Ascending aorta (tissue), 2 donors: ENCODE measurements at regions not wholly inside any gene's neighbourhood (a gene's known extent, or its start where the extent isn't known, plus 50 kb on each side); places are given as distances from the start of the nearest gene placed in this dataset.

Experiments
- DNase-seq, 2 donors: peaks; one replicate each; pipeline ENCODE4 v3.0.0-alpha.2; 2019; ENCODE audit warnings: low spot score in 2 of 2
- H3K27ac ChIP-seq, 2 donors: fragments of 200-600 bp; sonication (generic); one replicate each; pipeline ENCODE4 v1.5.1; 2016 to 2017; ENCODE audit warnings: mild to moderate bottlenecking in 1 of 2
- H3K27me3 ChIP-seq: fragments of 200-600 bp; sonication (generic); one replicate; pipeline ENCODE4 v1.5.1; 2017
- H3K36me3 ChIP-seq, 2 donors: fragments of 200-600 bp; sonication (generic); one replicate each; pipeline ENCODE4 v1.5.1; 2016
- H3K4me1 ChIP-seq, 2 donors: fragments of 200-600 bp; sonication (generic); one replicate each; pipeline ENCODE4 v1.5.1; 2016 to 2017; ENCODE audit warnings: mild to moderate bottlenecking in 1 of 2
- H3K4me3 ChIP-seq, 2 donors: fragments of 200-600 bp; sonication (generic); one replicate each; pipeline ENCODE4 v1.5.1; 2016 to 2017; ENCODE audit warnings: mild to moderate bottlenecking in 1 of 2
- H3K9me3 ChIP-seq, 2 donors: fragments of 200-600 bp; sonication (generic); one replicate each; pipeline ENCODE4 v1.5.1; 2016
- intact Hi-C: fragments of 100-400 bp; cut with DNase I; formaldehyde crosslinking; loops from one replicate; pipeline ENCODE4 v1.15.1; 2023
- TF ChIP-seq, protein P1 (sequence below), 3 experiments: fragments of 200-600 bp in 2 of 3; fragments of 450-650 bp in 1 of 3; sonication (generic) in 2 of 3; IDR thresholded peaks; one replicate each; pipeline ENCODE4 v1.5.1; 2016 to 2019; ENCODE audit warnings: antibody characterized with exemption in 3 of 3, mild to moderate bottlenecking in 1 of 3, moderate library complexity in 1 of 3

DNA sequence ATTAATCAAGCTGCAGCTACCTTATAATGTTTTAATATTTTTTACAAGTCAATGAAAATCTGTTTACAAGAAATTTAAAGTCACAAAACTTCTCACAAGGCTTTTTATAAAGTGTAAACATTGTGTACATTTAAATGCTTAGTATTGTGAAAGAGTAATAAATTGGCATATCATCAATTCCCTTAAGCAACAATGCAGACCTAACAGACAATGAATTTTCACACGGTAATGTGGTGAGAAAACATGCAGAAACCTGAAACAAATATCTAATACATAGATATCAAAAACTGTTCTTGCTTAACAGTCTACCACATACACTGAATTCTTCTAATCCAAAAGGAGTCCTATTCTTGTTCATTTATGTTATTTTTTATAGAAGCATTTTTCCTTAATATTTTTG lies 220.7 kb downstream of the CRPPA start:
- no peaks in the 10 kb centered on the region for H3K27me3 ChIP-seq
- no peak for DNase-seq
- H3K9me3 ChIP-seq = no peaks in the 10 kb centered on the region
- H3K27ac ChIP-seq = no peak overlapping the region
- H3K4me1 ChIP-seq = no peaks in the 10 kb centered on the region
- TF ChIP-seq, protein P1, sequence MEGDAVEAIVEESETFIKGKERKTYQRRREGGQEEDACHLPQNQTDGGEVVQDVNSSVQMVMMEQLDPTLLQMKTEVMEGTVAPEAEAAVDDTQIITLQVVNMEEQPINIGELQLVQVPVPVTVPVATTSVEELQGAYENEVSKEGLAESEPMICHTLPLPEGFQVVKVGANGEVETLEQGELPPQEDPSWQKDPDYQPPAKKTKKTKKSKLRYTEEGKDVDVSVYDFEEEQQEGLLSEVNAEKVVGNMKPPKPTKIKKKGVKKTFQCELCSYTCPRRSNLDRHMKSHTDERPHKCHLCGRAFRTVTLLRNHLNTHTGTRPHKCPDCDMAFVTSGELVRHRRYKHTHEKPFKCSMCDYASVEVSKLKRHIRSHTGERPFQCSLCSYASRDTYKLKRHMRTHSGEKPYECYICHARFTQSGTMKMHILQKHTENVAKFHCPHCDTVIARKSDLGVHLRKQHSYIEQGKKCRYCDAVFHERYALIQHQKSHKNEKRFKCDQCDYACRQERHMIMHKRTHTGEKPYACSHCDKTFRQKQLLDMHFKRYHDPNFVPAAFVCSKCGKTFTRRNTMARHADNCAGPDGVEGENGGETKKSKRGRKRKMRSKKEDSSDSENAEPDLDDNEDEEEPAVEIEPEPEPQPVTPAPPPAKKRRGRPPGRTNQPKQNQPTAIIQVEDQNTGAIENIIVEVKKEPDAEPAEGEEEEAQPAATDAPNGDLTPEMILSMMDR (IDR thresholded peaks at IDR 0.05) = no peak
- H3K36me3 ChIP-seq = no peaks in the 10 kb centered on the region
- intact Hi-C loops = no loop called here
- no peak overlapping the region for H3K4me3 ChIP-seq

DNA sequence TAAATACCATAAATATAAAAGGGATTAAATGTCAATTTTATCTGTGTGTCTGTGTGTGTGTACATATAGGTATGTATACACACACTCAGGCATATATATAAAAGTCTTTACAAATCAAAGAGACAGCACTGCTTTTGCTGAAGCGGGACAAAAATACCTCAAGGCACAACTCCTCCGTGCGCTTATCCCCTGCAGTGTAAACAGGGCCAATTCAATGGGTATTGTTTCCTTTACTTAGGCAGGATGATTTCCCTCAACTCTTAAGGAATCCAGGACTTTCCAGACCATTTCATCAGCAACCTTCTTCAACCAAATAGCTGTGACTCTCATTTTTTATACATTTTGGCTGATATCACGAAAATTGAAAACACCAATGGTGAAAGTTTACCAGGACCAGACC lies 227.7 kb downstream of the CRPPA start:
- Histone ChIP-seq H3K27me3 (no peaks in the 10 kb centered on the region), H3K9me3 (no peaks in the 10 kb centered on the region), H3K4me1 (no peaks in the 10 kb centered on the region), H3K4me3 (no peak overlapping the region), H3K27ac (no peak overlapping the region), H3K36me3 (no peaks in the 10 kb centered on the region)
- DNase-seq = no peak
- intact Hi-C loops = no loop called here
- TF ChIP-seq, protein P1 (IDR thresholded peaks at IDR 0.05) = no peak

DNA sequence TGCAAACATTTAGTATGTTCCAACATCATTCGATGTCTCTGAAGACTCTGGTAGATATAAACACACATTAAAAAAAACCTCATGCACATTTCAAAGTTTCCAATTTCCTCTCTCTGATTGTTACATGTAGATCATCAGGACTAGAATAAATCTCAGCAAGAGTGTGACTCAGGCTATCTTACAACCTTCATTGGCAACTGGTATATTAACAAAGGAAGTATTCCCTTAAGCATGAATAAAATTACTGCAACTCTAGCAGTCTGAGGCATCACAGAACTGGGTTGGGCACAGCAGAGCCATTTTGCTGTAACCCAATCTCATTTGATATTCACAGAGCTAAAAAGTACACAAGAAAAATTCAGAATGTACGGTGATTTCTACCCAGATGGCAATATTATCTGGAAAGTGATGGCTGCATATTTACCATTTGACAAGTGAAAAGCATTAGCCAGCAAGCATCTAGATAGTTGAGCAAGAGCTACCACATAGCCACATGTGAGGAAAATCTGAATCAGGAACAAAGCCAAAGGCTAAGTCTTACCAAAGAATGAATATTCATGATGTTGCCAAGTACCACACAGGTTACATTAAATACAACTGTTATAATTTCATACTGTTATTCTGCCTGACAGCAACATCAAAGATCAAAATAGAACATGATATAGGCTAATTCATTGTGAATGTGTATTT lies 232.2 kb downstream of the CRPPA start:
- Histone ChIP-seq H3K27ac (no peak overlapping the region), H3K9me3 (no peaks in the 10 kb centered on the region), H3K27me3 (no peaks in the 10 kb centered on the region), H3K36me3 (no peaks in the 10 kb centered on the region), H3K4me1 (no peaks in the 10 kb centered on the region), H3K4me3 (no peak overlapping the region)
- intact Hi-C loops = no loop called here
- TF ChIP-seq, protein P1 (IDR thresholded peaks at IDR 0.05) = no peak
- no peak for DNase-seq

DNA sequence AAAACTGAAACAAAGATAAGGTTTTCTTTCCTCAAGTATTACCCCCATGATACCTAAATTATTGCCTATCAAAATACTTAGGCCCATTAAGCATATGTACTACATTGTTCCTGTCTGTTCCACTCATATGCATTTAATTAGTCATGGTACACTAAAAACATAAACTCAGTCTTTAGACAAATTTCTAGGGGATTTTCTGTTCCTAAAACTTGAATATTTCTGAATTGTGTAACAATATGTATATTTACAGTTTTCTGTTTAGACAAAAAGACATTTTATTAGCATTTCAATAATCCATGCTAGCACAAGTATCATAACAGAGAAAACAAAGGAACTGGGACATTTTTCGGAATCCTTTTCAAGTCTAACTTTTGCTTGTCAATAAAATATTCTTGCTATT lies 234.2 kb downstream of the CRPPA start:
- no peak overlapping the region for H3K4me3 ChIP-seq
- no peaks in the 10 kb centered on the region for H3K9me3 ChIP-seq

DNA sequence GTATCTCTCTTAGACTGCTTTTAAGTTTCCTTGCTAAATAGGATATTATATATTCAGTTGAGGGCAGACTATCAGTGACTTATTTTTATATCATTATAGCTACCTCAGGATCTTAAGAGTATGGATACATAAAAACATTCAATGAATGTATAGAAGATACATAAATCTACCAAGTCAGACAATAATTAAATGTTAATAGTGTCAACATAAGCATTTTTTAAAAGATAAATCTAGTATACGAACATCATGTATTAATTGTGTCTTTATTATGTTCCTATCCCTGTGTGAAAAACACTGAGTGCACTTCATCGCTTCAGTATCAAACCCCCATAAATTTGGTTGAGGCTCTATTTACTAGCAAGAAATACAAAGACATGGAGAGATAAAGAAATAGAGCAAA lies 242.8 kb downstream of the CRPPA start:
- H3K4me1 ChIP-seq = no peaks in the 10 kb centered on the region
- H3K27me3 ChIP-seq = no peaks in the 10 kb centered on the region
- intact Hi-C loops = no loop called here
- TF ChIP-seq, protein P1 (IDR thresholded peaks at IDR 0.05) = no peak
- H3K4me3 ChIP-seq = no peak overlapping the region
- H3K27ac ChIP-seq = no peak overlapping the region
- no peaks in the 10 kb centered on the region for H3K36me3 ChIP-seq
- DNase-seq = no peak
- no peaks in the 10 kb centered on the region for H3K9me3 ChIP-seq

More for the DNA sequence above, 234.2 kb downstream of the CRPPA start:
- no peaks in the 10 kb centered on the region for H3K4me1 ChIP-seq
- TF ChIP-seq, protein P1 (IDR thresholded peaks at IDR 0.05) = no peak
- H3K27ac ChIP-seq = no peak overlapping the region
- intact Hi-C loops = no loop called here
- H3K36me3 ChIP-seq = no peaks in the 10 kb centered on the region
- H3K27me3 ChIP-seq = no peaks in the 10 kb centered on the region
- no peak for DNase-seq

DNA sequence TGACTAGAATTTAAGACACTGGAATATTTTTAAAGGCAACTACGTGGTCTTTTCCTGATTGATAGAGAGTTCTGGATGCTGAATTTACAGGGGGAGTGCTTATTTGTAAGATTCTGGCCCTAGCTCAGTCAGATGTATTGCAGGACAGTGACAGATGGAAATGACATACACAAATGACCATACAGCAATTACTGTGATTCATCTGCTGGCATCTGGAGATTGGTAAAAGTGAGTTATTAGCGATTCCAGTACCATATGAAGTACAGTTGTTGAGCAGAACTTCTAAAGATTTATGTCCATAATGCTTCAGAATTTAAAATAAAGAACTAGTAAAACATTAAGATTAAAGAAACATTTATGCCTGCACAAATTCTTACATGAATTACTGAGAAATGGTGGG lies 243.2 kb downstream of the CRPPA start:
- H3K4me1 ChIP-seq = no peaks in the 10 kb centered on the region
- intact Hi-C loops = no loop called here
- H3K27me3 ChIP-seq = no peaks in the 10 kb centered on the region
- no peak for DNase-seq
- no peaks in the 10 kb centered on the region for H3K36me3 ChIP-seq
- H3K9me3 ChIP-seq = no peaks in the 10 kb centered on the region
- no peak overlapping the region for H3K27ac ChIP-seq
- TF ChIP-seq, protein P1 (IDR thresholded peaks at IDR 0.05) = no peak
- no peak overlapping the region for H3K4me3 ChIP-seq
